ENCODE measurements at regions not wholly inside any gene's neighbourhood (a gene's known extent, or its start where the extent isn't known, plus 50 kb on each side); places are given as distances from the start of the nearest gene placed in this dataset.
A peak's percentile ranks its signal among the peaks of the same experiment; 100 is the strongest.

GRCh38 chr2:215619022-215619958 is 183.4 kb upstream of the FN1 start (continued):
- TF ChIP-seq ZNF407 (CRISPR knock-in tag; IDR thresholded peaks at IDR 0.05; ENCODE audit: not compliant biosample characterization) (no peak), ZC3H4 (CRISPR knock-in tag; IDR thresholded peaks at IDR 0.05; ENCODE audit: borderline replicate concordance) (no peak), ISX (CRISPR knock-in tag; conservative IDR thresholded peaks at IDR 0.05) (no peak), FOXP4 (CRISPR knock-in tag; IDR thresholded peaks at IDR 0.05) (peak; percentile 94), PRDM10 (CRISPR knock-in tag; IDR thresholded peaks at IDR 0.05; ENCODE audit: low read depth) (no peak; the same call in 1 of the 2 replicates), ZNF232 (CRISPR knock-in tag; IDR thresholded peaks at IDR 0.05; ENCODE audit: borderline replicate concordance) (peak; percentile 58; the same call in 1 of the 2 replicates), ARNT (IDR thresholded peaks at IDR 0.05) (no peak), ZNF10 (CRISPR knock-in tag; IDR thresholded peaks at IDR 0.05; ENCODE audit: borderline replicate concordance, low read depth) (no peak)
- TF ChIP-seq, protein P1, sequence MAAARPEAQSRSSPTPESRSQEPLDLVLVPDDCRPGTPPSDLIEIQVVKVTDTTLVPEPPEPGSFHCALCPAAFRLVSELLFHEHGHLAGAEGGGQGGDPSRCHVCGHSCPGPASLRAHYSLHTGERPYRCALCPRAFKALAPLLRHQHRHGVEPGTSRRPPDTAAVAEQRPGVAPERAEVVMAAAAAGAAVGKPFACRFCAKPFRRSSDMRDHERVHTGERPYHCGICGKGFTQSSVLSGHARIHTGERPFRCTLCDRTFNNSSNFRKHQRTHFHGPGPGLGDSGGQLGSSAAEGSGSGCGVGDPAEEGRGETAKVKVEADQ (CRISPR knock-in tag; IDR thresholded peaks at IDR 0.05; ENCODE audit: borderline replicate concordance), result peak; percentile 75; the same call in 1 of the 2 replicates
- TF ChIP-seq, protein P2, sequence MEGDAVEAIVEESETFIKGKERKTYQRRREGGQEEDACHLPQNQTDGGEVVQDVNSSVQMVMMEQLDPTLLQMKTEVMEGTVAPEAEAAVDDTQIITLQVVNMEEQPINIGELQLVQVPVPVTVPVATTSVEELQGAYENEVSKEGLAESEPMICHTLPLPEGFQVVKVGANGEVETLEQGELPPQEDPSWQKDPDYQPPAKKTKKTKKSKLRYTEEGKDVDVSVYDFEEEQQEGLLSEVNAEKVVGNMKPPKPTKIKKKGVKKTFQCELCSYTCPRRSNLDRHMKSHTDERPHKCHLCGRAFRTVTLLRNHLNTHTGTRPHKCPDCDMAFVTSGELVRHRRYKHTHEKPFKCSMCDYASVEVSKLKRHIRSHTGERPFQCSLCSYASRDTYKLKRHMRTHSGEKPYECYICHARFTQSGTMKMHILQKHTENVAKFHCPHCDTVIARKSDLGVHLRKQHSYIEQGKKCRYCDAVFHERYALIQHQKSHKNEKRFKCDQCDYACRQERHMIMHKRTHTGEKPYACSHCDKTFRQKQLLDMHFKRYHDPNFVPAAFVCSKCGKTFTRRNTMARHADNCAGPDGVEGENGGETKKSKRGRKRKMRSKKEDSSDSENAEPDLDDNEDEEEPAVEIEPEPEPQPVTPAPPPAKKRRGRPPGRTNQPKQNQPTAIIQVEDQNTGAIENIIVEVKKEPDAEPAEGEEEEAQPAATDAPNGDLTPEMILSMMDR (CRISPR knock-in tag; IDR thresholded peaks at IDR 0.05), result no peak

All from HepG2 (cell line).